Occipital lobe (tissue), 1 donor: ENCODE measurements at regions not wholly inside any gene's neighbourhood (a gene's known extent, or its start where the extent isn't known, plus 50 kb on each side); places are given as distances from the start of the nearest gene placed in this dataset.

ENCODE experiments used
- DNase-seq: peaks from one replicate; lab custom pipeline; 2025; lab: John Stamatoyannopoulos, UW

GRCh38 chr13:30033681-30034457 is 183.5 kb upstream of the UBL3 start:
- no peak for DNase-seq

- DNase-seq, result no peak
Observed at GRCh38 chr13:30032263-30032662, 181.8 kb upstream of the UBL3 start.

GRCh38 chr13:30031488-30031887 is 181.1 kb upstream of the UBL3 start:
- DNase-seq, result no peak

GRCh38 chr13:30030141-30030750 is 179.8 kb upstream of the UBL3 start:
- DNase-seq, result no peak

- DNase-seq, result no peak
Observed at GRCh38 chr13:30027569-30028455, 177.4 kb upstream of the UBL3 start.

- no peak for DNase-seq
Observed at GRCh38 chr13:30026909-30027308, 176.5 kb upstream of the UBL3 start.

GRCh38 chr13:30026093-30026492 is 175.7 kb upstream of the UBL3 start:
- DNase-seq, result no peak

GRCh38 chr13:30025351-30025750 is 174.9 kb upstream of the UBL3 start:
- no peak for DNase-seq

GRCh38 chr13:30024125-30024865 is 173.9 kb upstream of the UBL3 start:
- no peak for DNase-seq

GRCh38 chr13:30023196-30023895 is 172.9 kb upstream of the UBL3 start:
- DNase-seq, result no peak

GRCh38 chr13:30022796-30023195 is 172.4 kb upstream of the UBL3 start:
- no peak for DNase-seq

GRCh38 chr13:30022256-30022655 is 171.8 kb upstream of the UBL3 start:
- no peak for DNase-seq

- no peak for DNase-seq
Observed at GRCh38 chr13:30021611-30022010, 171.2 kb upstream of the UBL3 start.

- no peak for DNase-seq
Observed at GRCh38 chr13:30020726-30021312, 170.4 kb upstream of the UBL3 start.

GRCh38 chr13:30019648-30020626 is 169.5 kb upstream of the UBL3 start:
- DNase-seq, result no peak

GRCh38 chr13:30017880-30018279 is 167.5 kb upstream of the UBL3 start:
- no peak for DNase-seq

- DNase-seq, result no peak
Observed at GRCh38 chr13:30016398-30016797, 166.0 kb upstream of the UBL3 start.

- no peak for DNase-seq
Observed at GRCh38 chr13:30009411-30009810, 159.0 kb upstream of the UBL3 start.

- DNase-seq, result no peak
Observed at GRCh38 chr13:30006246-30006645, 155.8 kb upstream of the UBL3 start.
